Calu3 (cell line): ENCODE measurements at regions not wholly inside any gene's neighbourhood (a gene's known extent, or its start where the extent isn't known, plus 50 kb on each side); places are given as distances from the start of the nearest gene placed in this dataset.

Experiments
- BruUV-seq: library from RNA; stranded (reverse); fragments of 400-500 nt; replicated peaks from 2 replicates; lab custom pipeline; 2021; lab: Mats Ljungman, UMichigan
- CTCF ChIA-PET: fragments of 300-600 bp; sonication (Branson Sonifier 250); formaldehyde crosslinking; loops from one replicate; lab custom pipeline; 2022; ENCODE audit warnings: antibody characterized with exemption; lab: Charles Lee
- DNase-seq: peaks from one replicate; pipeline ENCODE4 v3.0.0; 2022
- H3K27ac Mint-ChIP-seq: one replicate; pipeline ENCODE4 v1.8.0; 2022; ENCODE audit warnings: mixed read lengths; ENCODE audit not compliant: unreplicated experiment
- H3K27me3 Mint-ChIP-seq: one replicate; pipeline ENCODE4 v1.8.0; 2022; ENCODE audit warnings: mixed read lengths; ENCODE audit not compliant: unreplicated experiment
- H3K36me3 Mint-ChIP-seq: one replicate; pipeline ENCODE4 v1.8.0; 2022; ENCODE audit warnings: mild to moderate bottlenecking, moderate library complexity, mixed read lengths; ENCODE audit not compliant: insufficient read depth, unreplicated experiment
- H3K4me1 Mint-ChIP-seq: one replicate; pipeline ENCODE4 v1.8.0; 2022; ENCODE audit warnings: mild to moderate bottlenecking, low read depth, mixed read lengths; ENCODE audit not compliant: unreplicated experiment
- H3K4me3 Mint-ChIP-seq: one replicate; pipeline ENCODE4 v1.8.0; 2022; ENCODE audit warnings: mild to moderate bottlenecking, low read depth, moderate library complexity, mixed read lengths; ENCODE audit not compliant: unreplicated experiment
- H3K9me3 Mint-ChIP-seq: one replicate; pipeline ENCODE4 v1.8.0; 2022; ENCODE audit warnings: low read depth, mixed read lengths; ENCODE audit not compliant: unreplicated experiment
- intact Hi-C: fragments of 100-400 bp; cut with micrococcal nuclease; formaldehyde crosslinking; loops from one replicate; pipeline ENCODE4 v1.10.0; 2022; ENCODE audit not compliant: unreplicated experiment
- TF ChIP-seq, protein P1 (sequence below): fragments of 200-600 bp; IDR thresholded peaks from one replicate; pipeline ENCODE4 v1.8.0; 2022; ENCODE audit warnings: antibody characterized with exemption; ENCODE audit not compliant: unreplicated experiment

DNA sequence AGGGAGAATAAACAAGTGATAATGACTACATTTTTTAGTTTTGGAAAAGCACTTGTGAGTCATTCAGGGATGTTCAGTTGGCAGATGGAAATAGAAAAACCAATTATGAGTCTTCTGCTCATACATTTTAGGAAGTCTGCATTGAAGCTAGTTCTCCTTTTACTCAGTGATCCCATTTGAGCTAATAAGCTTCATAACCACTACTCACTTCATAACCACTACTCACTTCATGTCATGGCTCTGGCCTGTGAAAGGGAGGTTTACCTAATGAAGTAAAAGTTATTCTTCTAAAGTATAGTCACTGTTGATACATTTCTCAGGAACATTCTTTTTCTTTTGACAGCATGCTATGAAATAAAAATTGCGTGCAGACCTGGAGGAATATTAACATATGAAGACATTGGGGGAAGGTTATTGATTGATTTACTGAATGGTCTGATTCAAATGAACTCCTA lies 948.7 kb downstream of the TSN start:
- no peak for DNase-seq
- BruUV-seq = no TSS peak
- H3K27ac Mint-ChIP-seq = no peak overlapping the region
- H3K4me3 Mint-ChIP-seq = no peak overlapping the region
- no peaks in the 10 kb centered on the region for H3K4me1 Mint-ChIP-seq
- H3K27me3 Mint-ChIP-seq = no peaks in the 10 kb centered on the region
- peaks cover 11% of the 10 kb centered on the region for H3K9me3 Mint-ChIP-seq
- TF ChIP-seq, protein P1, sequence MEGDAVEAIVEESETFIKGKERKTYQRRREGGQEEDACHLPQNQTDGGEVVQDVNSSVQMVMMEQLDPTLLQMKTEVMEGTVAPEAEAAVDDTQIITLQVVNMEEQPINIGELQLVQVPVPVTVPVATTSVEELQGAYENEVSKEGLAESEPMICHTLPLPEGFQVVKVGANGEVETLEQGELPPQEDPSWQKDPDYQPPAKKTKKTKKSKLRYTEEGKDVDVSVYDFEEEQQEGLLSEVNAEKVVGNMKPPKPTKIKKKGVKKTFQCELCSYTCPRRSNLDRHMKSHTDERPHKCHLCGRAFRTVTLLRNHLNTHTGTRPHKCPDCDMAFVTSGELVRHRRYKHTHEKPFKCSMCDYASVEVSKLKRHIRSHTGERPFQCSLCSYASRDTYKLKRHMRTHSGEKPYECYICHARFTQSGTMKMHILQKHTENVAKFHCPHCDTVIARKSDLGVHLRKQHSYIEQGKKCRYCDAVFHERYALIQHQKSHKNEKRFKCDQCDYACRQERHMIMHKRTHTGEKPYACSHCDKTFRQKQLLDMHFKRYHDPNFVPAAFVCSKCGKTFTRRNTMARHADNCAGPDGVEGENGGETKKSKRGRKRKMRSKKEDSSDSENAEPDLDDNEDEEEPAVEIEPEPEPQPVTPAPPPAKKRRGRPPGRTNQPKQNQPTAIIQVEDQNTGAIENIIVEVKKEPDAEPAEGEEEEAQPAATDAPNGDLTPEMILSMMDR = no peak
- CTCF ChIA-PET = no interaction called here
- intact Hi-C loops = no loop called here
- H3K36me3 Mint-ChIP-seq = no peaks in the 10 kb centered on the region

DNA sequence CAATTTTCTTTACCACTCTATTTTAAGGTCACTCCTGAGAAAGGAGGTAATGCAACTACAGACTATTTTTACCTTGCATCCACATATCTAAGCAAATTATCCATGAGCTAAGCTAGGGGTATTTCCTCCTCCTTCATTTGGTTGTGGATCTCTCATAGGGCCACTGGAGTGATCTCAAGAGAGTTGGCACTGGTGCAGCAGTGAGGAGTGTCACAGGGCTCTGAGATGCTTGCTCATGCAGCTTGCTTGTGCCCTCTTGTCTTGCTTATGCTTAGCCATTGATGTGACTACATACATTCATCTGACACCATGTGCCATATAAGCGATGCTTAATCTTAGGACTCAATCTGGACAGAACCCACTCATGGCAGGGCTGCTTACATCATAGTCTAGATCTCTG lies 950.3 kb downstream of the TSN start:
- CTCF ChIA-PET = no interaction called here
- Mint-ChIP-seq H3K9me3 (peaks cover 13% of the 10 kb centered on the region), H3K36me3 (no peaks in the 10 kb centered on the region), H3K4me1 (no peaks in the 10 kb centered on the region), H3K27ac (no peak overlapping the region), H3K27me3 (no peaks in the 10 kb centered on the region), H3K4me3 (no peak overlapping the region)
- TF ChIP-seq, protein P1 = no peak
- intact Hi-C loops = no loop called here
- no TSS peak for BruUV-seq
- DNase-seq = no peak

DNA sequence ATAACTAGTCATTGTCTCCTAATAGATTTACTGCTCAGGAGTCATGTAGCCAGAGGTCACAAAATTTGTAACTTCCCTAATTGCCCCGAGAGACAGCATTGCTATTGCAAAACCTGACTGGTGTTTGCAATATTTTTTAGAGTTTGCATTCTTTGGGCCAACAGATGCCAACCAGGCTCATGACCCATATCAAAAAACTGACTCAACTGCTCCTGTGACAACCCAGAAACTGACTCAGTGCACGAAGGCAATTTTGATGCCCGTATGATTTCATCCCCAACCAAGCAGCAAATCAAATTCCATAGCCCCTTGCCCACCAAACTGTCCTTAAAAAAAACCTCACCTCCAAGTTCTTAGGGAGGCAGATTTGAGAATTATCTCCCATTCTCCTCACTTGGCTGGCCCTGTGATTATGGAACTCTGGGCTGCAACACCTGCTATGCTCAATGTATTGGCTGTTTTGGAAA lies 951.3 kb downstream of the TSN start:
- no peaks in the 10 kb centered on the region for H3K4me1 Mint-ChIP-seq
- H3K27ac Mint-ChIP-seq = no peak overlapping the region
- CTCF ChIA-PET = no interaction called here
- no peaks in the 10 kb centered on the region for H3K27me3 Mint-ChIP-seq
- peaks cover 13% of the 10 kb centered on the region for H3K9me3 Mint-ChIP-seq
- TF ChIP-seq, protein P1 = no peak
- intact Hi-C loops = no loop called here
- no peak for DNase-seq
- H3K36me3 Mint-ChIP-seq = no peaks in the 10 kb centered on the region
- no peak overlapping the region for H3K4me3 Mint-ChIP-seq
- no TSS peak for BruUV-seq

DNA sequence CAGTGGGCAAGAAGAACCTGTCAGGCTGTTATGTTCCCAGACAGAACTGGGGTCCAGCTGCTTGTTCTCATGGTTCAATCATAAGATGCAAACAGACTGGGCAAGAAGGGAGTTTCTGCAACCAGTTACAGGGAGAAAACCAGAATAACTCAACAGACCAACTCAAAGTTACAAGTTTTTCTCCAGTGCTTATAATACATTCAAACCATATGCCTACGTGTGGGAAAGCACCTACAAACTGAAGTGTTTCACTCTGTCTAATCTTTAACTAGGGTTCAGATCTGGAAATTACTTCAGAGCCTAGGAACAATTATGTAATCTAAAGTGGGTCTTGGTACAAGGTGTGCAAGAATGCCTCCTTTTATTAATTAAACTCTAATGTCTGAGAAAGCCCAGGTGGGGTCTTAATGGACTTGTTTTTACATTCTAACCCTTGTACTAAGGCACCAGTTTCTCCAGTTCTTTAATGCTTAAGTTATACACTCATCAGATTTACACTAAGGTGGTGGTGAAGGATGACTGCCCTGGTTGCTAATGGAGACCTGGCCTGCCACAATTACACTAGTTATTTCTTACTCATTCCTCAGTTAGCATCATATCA lies 951.9 kb downstream of the TSN start:
- Mint-ChIP-seq H3K27me3 (no peaks in the 10 kb centered on the region), H3K4me1 (no peaks in the 10 kb centered on the region), H3K9me3 (peaks cover 13% of the 10 kb centered on the region), H3K27ac (no peak overlapping the region), H3K36me3 (no peaks in the 10 kb centered on the region), H3K4me3 (no peak overlapping the region)
- intact Hi-C loops = no loop called here
- TF ChIP-seq, protein P1 = no peak
- no peak for DNase-seq
- CTCF ChIA-PET = no interaction called here
- BruUV-seq = no TSS peak
